LNCAP (cell line): ENCODE measurements at regions not wholly inside any gene's neighbourhood (a gene's known extent, or its start where the extent isn't known, plus 50 kb on each side); places are given as distances from the start of the nearest gene placed in this dataset.

Source experiments
- TF ChIP-seq, protein P1 (sequence below): fragments of 450-650 bp; IDR thresholded peaks from 2 replicates; pipeline ENCODE4 v1.5.1; 2017; ENCODE audit warnings: mild to moderate bottlenecking

DNA sequence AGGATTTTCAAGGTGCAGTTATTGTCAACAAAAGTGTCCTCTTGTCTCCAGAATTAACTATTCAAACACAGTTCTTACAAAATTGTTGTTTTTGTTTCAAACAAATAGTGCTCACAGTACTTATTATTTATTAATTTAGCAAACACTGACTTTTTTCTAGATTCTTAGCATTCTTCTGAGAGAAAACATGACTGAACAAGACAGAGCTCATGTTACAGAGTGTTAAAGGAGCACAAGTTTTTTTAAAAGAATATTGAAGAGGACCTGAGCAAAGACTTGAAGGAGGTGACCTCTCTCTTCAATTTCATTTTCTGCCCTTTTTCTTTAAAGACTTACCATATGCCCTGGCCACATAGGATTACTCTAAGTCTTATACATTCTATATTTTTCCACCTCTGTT lies 2220.3 kb upstream of the AGA start:
- TF ChIP-seq, protein P1, sequence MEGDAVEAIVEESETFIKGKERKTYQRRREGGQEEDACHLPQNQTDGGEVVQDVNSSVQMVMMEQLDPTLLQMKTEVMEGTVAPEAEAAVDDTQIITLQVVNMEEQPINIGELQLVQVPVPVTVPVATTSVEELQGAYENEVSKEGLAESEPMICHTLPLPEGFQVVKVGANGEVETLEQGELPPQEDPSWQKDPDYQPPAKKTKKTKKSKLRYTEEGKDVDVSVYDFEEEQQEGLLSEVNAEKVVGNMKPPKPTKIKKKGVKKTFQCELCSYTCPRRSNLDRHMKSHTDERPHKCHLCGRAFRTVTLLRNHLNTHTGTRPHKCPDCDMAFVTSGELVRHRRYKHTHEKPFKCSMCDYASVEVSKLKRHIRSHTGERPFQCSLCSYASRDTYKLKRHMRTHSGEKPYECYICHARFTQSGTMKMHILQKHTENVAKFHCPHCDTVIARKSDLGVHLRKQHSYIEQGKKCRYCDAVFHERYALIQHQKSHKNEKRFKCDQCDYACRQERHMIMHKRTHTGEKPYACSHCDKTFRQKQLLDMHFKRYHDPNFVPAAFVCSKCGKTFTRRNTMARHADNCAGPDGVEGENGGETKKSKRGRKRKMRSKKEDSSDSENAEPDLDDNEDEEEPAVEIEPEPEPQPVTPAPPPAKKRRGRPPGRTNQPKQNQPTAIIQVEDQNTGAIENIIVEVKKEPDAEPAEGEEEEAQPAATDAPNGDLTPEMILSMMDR, result no peak

DNA sequence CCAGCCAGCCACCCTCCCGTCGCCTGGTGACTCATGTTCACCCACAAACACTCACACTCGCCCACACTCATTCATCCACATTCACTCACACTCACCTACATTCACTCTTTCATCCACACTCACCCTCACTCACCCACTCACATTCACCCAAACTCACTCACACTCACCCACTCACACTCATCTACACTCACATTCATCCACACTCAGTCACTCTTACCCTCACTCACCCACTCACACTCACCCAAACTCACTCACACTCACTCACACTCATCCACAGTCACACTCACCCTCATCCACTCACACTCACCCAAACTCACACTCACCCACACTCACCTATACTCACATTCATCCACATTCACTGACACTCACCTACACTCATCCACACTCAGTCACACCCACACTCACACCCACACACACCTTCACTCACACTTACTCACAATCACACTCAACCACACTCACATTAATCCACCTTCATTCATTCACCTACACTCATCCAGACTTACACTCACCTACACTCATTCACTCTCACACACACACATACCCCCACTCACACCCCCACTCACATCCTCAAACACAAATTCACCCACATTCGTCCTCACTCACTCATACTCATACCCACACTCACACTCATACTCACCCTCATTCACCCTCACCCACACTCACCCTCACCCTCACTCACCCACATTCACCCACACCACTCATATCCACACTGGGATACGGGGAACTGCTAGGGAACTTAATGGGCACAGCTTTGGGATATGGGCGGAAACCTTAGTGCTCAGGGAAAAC lies 2221.6 kb upstream of the AGA start:
- TF ChIP-seq, protein P1, result no peak

DNA sequence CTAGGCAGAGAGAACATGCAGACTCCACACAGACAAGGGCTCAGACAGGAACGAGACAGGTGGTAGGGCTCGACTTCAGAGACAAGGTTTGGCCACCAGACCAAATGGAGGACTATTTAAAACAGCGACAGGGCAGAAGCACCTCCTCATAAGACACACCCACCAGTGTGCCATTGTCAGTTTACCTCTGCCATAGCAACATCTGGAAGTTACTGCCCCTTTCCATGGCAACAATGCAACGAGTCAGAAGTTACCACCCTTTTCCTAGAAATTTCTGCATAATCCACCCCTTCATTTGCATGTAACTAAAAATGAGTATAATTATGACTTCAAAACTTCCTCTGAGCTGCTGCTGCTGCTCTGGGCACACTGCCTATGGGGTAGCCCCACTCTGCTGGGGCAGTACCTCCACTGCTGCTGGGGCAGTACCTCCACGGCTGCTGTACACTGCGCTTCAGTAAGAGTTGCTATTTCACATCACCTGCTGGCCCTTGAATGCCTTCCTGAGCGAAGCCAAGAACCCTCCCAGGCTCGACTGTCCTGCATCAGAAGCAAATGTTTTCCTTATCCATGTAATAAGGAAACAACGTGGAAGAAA lies 2222.3 kb upstream of the AGA start:
- TF ChIP-seq, protein P1, result no peak

DNA sequence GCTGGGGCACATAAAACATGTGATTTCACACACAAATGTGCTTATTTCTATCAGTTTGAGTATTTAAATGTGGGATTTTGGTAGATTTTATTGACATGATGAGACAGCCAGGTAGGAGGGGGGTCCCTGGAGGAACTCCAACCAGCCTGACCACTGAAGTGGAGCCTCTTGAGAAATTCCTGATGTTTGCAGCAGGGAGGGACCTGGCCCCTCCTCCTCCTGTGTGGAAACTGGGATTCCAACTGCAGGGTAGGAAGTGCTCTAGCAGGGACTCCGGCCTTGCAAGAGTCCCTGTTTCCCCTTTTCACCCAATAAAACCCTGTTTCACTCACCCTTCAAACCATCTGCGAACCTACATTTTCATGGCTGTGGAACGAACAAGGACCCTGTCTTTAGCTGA lies 2224.0 kb upstream of the AGA start:
- TF ChIP-seq, protein P1, result no peak

DNA sequence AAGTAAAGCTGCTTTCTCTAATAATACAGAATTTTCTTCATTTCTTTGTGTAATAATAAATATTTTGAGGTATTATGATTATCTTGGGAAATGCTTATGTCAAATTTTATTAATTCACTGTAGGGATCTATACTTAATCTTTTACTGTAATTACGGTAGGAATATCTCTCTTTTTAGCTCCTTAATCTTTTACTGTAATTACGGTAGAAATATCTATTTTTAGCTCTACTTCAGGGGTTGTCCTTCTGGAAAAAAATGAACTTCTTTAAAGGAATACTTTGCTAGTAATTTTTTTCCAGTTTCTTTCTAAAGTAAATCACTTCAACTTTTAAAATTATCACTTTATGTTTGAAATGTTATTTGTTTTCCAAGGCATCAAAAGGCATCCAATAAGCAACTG lies 2229.4 kb upstream of the AGA start:
- TF ChIP-seq, protein P1, result no peak

DNA sequence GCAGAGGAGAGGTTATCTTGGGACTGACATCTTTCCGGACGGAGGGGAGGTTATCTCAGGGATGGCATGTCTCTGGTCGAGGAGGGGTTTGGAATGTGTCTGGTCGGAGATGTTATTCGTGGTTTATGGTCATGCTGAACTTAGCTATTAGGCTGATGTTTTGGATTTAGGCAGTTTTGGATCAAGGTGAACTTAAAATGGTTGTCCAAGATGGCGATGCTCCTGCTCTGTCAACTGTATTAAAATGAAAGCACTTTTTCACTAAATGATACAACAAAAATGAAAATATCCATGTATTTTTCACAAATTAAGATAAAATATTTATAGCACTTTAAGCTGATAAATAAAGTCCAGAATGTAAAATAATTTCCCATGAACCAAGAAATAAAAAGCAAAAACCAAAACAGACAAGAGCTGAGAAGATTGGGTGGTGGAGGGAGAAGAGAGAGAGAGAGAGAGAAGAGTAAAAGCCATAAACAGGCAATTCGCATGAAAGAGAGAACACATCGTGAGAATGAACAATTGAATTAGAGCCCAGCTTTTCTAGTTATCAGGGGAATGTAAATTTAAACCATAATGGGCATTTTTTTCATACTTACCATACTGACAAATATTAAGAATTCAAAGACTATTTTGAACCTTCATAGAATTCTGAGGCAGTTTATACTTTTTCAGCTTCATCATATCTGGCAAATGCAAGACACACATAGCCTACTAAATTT lies 2236.0 kb upstream of the AGA start:
- TF ChIP-seq, protein P1, result no peak

DNA sequence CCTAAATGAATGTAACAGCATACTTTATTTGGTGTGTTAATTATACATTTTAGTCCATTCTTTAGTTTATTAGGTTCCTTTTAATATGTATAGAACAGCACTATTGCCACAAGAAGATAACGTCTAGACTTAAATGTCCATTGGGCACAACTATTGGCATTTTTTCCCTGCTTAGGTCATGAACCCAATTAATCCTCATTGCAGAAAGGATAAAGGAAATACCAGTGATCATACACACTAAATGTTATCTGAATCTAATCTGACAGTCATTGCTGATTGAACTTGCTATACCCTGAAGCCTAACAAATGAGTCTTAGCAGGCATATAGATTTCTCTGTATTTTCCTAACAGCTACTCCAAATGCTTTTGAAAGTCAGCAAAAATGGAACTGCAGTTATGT lies 2250.0 kb upstream of the AGA start:
- TF ChIP-seq, protein P1, result no peak
